Skeletal muscle tissue (tissue), 3 donors: ENCODE measurements at regions not wholly inside any gene's neighbourhood (a gene's known extent, or its start where the extent isn't known, plus 50 kb on each side); places are given as distances from the start of the nearest gene placed in this dataset.
A peak's percentile ranks its signal among the peaks of the same experiment; 100 is the strongest.

Experiments
- H3K27ac ChIP-seq: one replicate; pipeline ENCODE4 v1.7.0; 2013; ENCODE audit warnings: mild to moderate bottlenecking, low read depth, low read length, inconsistent platforms
- H3K27me3 ChIP-seq, 3 donors: one replicate each; pipeline ENCODE4 v1.7.0; 2013; ENCODE audit warnings: low read length in 3 of 3; ENCODE audit not compliant: control insufficient read depth in 3 of 3, insufficient read depth in 3 of 3
- H3K36me3 ChIP-seq, 3 donors: one replicate each; pipeline ENCODE4 v1.7.0; 2013; ENCODE audit warnings: low read length in 3 of 3; ENCODE audit not compliant: control insufficient read depth in 3 of 3, insufficient read depth in 3 of 3
- H3K4me1 ChIP-seq, 3 donors: one replicate each; pipeline ENCODE4 v1.7.0; 2013; ENCODE audit warnings: low read length in 3 of 3, mild to moderate bottlenecking in 3 of 3; ENCODE audit not compliant: control insufficient read depth in 3 of 3, insufficient read depth in 3 of 3
- H3K4me3 ChIP-seq, 3 donors: one replicate each; pipeline ENCODE4 v1.7.0; 2013; ENCODE audit warnings: low read length in 3 of 3
- H3K9ac ChIP-seq, 3 donors: one replicate each; pipeline ENCODE4 v1.7.0; 2013; ENCODE audit warnings: low read length in 3 of 3, mild to moderate bottlenecking in 3 of 3, moderate library complexity in 2 of 3, low read depth in 1 of 3
- H3K9me3 ChIP-seq, 3 donors: one replicate each; pipeline ENCODE4 v1.7.0; 2013; ENCODE audit warnings: low read length in 3 of 3; ENCODE audit not compliant: control insufficient read depth in 3 of 3
- donor health status: Osteomylitis.

DNA sequence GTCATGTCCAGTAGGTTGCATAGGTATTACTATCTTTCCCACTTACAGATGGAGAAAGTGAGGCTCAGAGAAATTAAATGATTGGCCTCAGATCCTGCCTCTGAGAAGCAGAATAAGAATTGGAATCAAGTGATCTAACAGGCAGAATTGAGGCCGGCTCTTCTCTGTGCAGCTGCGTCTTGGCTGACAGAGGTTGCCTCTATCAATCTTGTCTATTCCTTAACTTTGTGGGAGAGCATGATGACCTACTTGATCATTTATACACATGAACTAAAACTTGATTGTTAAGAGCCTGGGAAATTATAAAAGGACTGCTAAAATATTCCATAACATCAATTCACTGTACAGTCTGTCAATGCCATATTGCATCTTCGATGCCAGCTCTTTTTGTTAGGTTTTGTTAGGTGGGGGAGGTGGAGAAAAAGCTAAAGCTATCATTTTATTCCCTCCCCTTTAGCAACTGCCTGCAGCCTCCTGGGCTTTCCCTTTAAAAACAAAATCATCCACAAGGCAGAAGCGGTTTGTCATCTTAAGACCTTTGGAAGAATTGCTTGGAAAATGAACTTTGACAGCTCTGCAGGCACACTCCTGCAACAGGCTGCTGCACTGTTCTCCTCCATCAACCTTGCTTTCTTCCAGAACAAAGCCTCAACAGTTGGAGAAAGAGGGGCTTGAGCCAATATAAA, 247.4 kb downstream of the SMARCA2 start:
- H3K36me3 ChIP-seq, result no peaks in the 10 kb centered on the region
- H3K4me3 ChIP-seq, result no peak overlapping the region
- no peaks in the 10 kb centered on the region for H3K27me3 ChIP-seq
- no peak overlapping the region for H3K27ac ChIP-seq
- H3K9me3 ChIP-seq, result no peaks in the 10 kb centered on the region
- H3K4me1 ChIP-seq, result peaks cover 5 to 8% (median 6%) of the 10 kb centered on the region in 3 donors
- no peak overlapping the region for H3K9ac ChIP-seq

DNA sequence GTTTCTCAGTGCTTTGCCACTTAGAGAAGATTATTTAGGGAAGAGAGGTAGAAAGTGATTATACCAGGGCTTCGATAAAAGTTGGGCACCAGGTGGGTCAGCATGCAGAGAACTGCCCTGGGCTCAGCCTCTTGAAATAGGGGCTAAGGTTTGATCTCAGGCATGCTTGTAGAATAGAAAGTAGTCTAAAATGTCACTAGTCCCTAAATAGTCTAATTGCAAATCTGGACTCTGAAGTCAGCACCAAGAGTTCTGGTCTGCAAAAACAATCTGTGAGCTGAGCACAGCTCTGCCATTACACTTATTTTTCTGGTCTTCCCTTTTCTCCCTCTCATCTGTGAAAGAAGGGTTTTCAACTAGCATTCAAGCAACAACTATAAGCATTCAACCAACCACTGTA, 248.0 kb downstream of the SMARCA2 start:
- Histone ChIP-seq H3K36me3 (no peaks in the 10 kb centered on the region), H3K4me1 (peaks cover 5 to 8% (median 6%) of the 10 kb centered on the region in 3 donors), H3K9me3 (no peaks in the 10 kb centered on the region), H3K27ac (no peak overlapping the region), H3K9ac (no peak overlapping the region), H3K4me3 (no peak overlapping the region), H3K27me3 (no peaks in the 10 kb centered on the region)

DNA sequence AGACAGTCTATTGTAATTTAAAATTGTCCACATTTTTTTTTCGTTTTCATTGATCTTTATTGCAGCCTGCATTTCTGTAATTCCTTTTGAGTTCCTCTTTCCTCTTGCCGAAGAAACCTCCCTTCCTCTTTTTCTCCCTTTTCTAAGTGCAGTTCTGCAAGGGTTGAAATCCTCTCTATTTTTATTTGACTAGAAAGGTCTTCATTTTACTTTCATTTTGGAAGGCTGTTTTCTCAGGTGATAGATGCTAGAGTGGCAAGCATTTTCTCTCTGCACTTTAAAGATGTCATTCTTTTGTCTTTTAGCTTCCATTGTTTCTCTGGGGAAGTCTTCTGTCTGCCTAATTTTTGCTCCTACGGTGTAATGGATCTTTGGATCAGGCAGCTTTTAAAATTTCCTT, 248.5 kb downstream of the SMARCA2 start:
- no peak overlapping the region for H3K27ac ChIP-seq
- no peak overlapping the region for H3K9ac ChIP-seq
- H3K36me3 ChIP-seq, result no peaks in the 10 kb centered on the region
- H3K4me1 ChIP-seq, result peaks cover 5 to 8% (median 6%) of the 10 kb centered on the region in 3 donors
- no peak overlapping the region for H3K4me3 ChIP-seq
- no peaks in the 10 kb centered on the region for H3K27me3 ChIP-seq
- no peaks in the 10 kb centered on the region for H3K9me3 ChIP-seq

DNA sequence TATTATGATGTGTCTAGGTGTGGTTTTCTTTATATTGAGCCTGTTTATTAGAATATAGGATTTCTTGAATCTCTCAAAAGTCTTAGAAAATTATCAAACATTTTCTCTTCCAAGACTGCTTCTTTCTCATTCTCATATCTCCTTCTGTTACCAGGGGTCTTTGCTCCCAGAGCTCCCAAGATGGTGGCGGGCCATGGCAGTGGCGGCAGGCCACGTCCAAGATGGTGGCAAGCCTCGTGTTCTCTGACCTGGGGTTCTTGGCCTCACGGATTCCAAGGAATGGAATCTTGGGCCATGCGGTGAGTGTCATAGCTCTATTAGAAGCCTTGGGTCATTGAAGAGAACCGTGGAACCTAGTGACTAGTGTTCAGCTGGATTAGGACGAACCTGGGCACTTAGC, 248.9 kb downstream of the SMARCA2 start:
- Histone ChIP-seq H3K4me1 (peaks cover 5 to 8% (median 6%) of the 10 kb centered on the region in 3 donors), H3K27me3 (no peaks in the 10 kb centered on the region)

DNA sequence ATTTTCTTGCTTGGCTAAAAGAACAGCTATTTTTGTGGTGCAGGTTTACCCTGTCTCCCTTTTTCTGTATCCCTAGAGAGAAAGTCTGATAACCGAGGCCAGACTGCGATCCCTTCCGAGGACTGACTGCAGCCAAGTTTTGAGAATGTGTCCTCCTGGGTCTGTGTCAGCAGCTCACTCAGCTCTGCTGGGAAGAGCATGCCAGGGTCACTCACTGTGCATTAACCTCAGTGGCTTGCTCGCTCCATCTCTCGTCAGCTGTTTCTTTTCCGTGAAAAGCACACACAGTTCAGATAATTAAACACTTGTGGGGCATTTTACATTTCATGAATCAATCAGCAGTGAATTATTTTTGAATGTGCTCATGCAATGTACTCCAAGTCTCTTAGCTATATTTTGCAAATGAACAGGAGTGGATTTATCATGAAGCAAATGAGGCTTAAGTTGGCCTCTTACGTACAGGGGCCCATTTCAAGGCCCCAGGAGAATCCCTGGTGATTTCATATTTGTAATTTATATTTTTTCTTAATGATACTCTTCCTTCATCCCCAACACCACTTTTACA, 252.1 kb downstream of the SMARCA2 start:
- Histone ChIP-seq H3K27ac (no peak overlapping the region), H3K4me3 (peak overlapping the region in 1 of 3 donors; percentile 23)

More for the DNA sequence above, 248.9 kb downstream of the SMARCA2 start:
- Histone ChIP-seq H3K9me3 (no peaks in the 10 kb centered on the region), H3K4me3 (no peak overlapping the region), H3K9ac (no peak overlapping the region), H3K27ac (no peak overlapping the region), H3K36me3 (no peaks in the 10 kb centered on the region)

DNA sequence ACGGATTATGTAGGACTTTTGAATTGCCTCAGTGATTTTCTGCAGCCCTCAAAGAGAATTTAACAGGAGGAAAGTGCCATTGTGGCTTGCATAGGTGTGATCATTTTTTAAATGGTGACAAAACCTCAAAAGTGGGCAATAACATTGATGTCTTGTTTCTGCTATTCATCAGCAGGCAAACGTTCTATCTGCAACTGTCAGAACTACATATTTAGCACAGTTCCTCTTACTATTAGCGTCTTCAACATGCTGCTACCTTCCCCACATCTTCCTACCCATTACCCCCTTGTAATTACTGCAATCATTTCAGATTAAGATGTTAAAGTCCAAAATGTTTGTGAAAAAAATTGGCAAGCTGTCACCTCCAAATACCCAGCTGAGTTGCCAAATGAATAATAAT, 254.6 kb downstream of the SMARCA2 start:
- Histone ChIP-seq H3K27me3 (no peaks in the 10 kb centered on the region), H3K9me3 (no peaks in the 10 kb centered on the region), H3K9ac (no peak overlapping the region), H3K27ac (no peak overlapping the region), H3K4me1 (peaks cover 2 to 4% (median 3%) of the 10 kb centered on the region in 3 donors), H3K36me3 (no peaks in the 10 kb centered on the region), H3K4me3 (no peak overlapping the region)

More for the DNA sequence above, 252.1 kb downstream of the SMARCA2 start:
- peaks cover 2 to 8% (median 3%) of the 10 kb centered on the region in 3 donors for H3K4me1 ChIP-seq
- no peaks in the 10 kb centered on the region for H3K9me3 ChIP-seq
- H3K36me3 ChIP-seq, result no peaks in the 10 kb centered on the region
- H3K27me3 ChIP-seq, result no peaks in the 10 kb centered on the region
- H3K9ac ChIP-seq, result peak overlapping the region in 2 of 3 donors; percentile 8 to 42

DNA sequence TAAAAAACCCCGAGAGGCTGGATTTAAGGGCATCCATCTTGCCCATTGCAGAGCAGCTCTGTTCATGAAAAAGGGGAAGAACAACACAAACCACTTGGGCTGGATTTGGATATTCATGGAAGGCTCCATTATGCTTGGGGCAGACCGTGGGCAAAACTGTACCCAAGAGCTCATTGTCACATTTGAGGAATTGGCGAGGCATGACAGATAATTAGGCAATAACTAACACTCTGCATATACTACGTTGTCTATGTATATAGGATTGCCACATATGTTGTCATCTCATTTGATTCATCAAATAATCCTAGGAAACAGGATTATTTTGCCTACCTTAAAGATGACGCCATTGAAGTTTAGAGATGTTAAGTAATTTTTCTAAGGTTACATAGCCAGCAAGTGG, 255.4 kb downstream of the SMARCA2 start:
- no peaks in the 10 kb centered on the region for H3K27me3 ChIP-seq
- no peak overlapping the region for H3K4me3 ChIP-seq
- peaks cover 2 to 4% (median 3%) of the 10 kb centered on the region in 3 donors for H3K4me1 ChIP-seq
- no peak overlapping the region for H3K9ac ChIP-seq
- H3K27ac ChIP-seq, result no peak overlapping the region
- H3K36me3 ChIP-seq, result no peaks in the 10 kb centered on the region
- no peaks in the 10 kb centered on the region for H3K9me3 ChIP-seq

DNA sequence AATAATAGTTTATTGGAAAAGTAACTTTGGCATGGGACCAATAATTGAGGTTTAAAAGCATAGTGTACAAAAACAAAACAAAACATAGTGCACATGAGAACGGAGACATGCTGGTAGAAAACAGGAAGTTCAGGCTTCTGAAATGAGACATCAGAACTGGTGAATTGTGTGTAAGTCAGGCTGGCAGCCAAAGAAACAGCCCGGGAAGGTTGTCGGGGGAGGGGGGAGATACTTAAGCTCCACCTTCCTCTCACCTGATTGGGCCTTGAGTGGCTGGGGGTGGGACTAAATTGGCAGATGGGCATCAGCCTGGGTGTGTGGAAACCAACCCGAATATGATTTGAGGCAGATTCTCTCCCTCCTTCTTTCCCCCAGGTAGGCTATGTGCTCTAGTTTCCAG, 256.3 kb downstream of the SMARCA2 start:
- no peak overlapping the region for H3K27ac ChIP-seq

DNA sequence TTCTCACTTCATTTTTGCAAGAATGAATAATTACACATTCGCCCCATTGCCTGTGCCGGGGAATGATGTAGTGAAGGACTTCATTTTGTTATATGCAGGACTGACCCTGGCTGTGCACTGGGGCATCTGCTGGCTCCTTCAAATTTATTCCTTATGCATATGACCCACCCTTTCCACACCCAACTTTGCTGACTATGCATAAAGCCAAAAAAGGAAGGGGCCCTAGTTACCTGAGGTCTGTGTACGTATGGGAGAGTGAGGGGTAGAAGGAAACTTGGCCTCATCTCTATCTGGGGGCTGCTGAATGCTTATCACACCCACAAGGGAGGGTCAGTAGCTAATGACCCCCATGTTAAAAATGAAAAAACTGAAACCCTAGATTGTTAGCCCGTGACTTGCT, 259.6 kb downstream of the SMARCA2 start:
- no peaks in the 10 kb centered on the region for H3K27me3 ChIP-seq
- no peaks in the 10 kb centered on the region for H3K36me3 ChIP-seq
- H3K9ac ChIP-seq, result no peak overlapping the region
- H3K27ac ChIP-seq, result no peak overlapping the region
- H3K4me3 ChIP-seq, result no peak overlapping the region
- H3K9me3 ChIP-seq, result no peaks in the 10 kb centered on the region
- no peaks in the 10 kb centered on the region for H3K4me1 ChIP-seq

More for the DNA sequence above, 256.3 kb downstream of the SMARCA2 start:
- H3K9me3 ChIP-seq, result no peaks in the 10 kb centered on the region
- H3K27me3 ChIP-seq, result no peaks in the 10 kb centered on the region
- no peak overlapping the region for H3K4me3 ChIP-seq
- peaks cover 2 to 4% (median 3%) of the 10 kb centered on the region in 3 donors for H3K4me1 ChIP-seq
- H3K9ac ChIP-seq, result no peak overlapping the region
- H3K36me3 ChIP-seq, result no peaks in the 10 kb centered on the region

DNA sequence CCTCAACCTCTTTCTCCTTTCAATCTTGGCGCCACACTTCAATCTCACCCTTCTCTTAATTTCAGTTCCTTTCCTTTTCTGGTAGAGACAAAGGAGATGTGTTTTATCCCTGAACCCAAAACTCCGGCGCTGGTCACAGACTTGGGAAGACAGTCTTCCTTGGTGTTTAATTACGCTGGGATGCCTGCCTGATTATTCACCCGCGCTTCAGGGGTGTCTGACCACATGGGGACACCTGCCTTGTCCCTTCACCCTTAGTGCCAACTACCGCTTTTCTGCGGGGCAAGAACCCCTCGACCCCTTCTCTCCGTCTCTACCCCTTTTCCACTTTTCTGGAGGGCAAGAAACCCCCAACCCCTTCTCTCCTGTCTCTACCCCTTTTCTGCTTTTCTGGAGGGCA, 261.1 kb downstream of the SMARCA2 start:
- no peak overlapping the region for H3K4me3 ChIP-seq
- H3K27me3 ChIP-seq, result no peaks in the 10 kb centered on the region
- no peaks in the 10 kb centered on the region for H3K4me1 ChIP-seq
- no peaks in the 10 kb centered on the region for H3K9me3 ChIP-seq
- no peak overlapping the region for H3K9ac ChIP-seq
- no peaks in the 10 kb centered on the region for H3K36me3 ChIP-seq
- H3K27ac ChIP-seq, result no peak overlapping the region
